SU-DHL-6 (cell line): ENCODE measurements at regions not wholly inside any gene's neighbourhood (a gene's known extent, or its start where the extent isn't known, plus 50 kb on each side); places are given as distances from the start of the nearest gene placed in this dataset.

ENCODE experiments used
- H2AFZ ChIP-seq: fragments of 200-600 bp; sonication (generic); 2 replicates; pipeline ENCODE4 v1.6.1; 2014; ENCODE audit warnings: low read depth, mild to moderate bottlenecking, moderate library complexity, mixed read lengths, antibody characterized with exemption, low read length; ENCODE audit not compliant: severe bottlenecking
- H3F3A ChIP-seq: fragments of 200-600 bp; shearing (Covaris generic); 2 replicates; pipeline ENCODE4 v1.6.0; 2016; ENCODE audit warnings: antibody characterized with exemption, mild to moderate bottlenecking; ENCODE audit not compliant: insufficient read depth
- H3K27ac ChIP-seq: fragments of 200-600 bp; sonication (generic); 2 replicates; pipeline ENCODE4 v1.5.1; 2016; ENCODE audit warnings: low read depth, mild to moderate bottlenecking, low read length, moderate library complexity, mixed read lengths
- H3K27me3 ChIP-seq: fragments of 200-600 bp; sonication (generic), shearing (Covaris generic); 2 replicates; pipeline ENCODE4 v1.6.0; 2014; ENCODE audit warnings: mild to moderate bottlenecking, low read length
- H3K36me3 ChIP-seq: fragments of 200-600 bp; sonication (generic); 2 replicates; pipeline ENCODE4 v1.6.1; 2014; ENCODE audit warnings: mild to moderate bottlenecking, low read length, mixed read lengths
- H3K4me2 ChIP-seq: fragments of 300-600, 200-600 bp; shearing (Covaris generic), sonication (generic); 2 replicates; pipeline ENCODE4 v1.6.0; 2014; ENCODE audit warnings: low read length, low read depth, mild to moderate bottlenecking; ENCODE audit not compliant: poor library complexity, severe bottlenecking
- H3K4me3 ChIP-seq: fragments of 200-600 bp; sonication (generic); 2 replicates; pipeline ENCODE4 v1.5.1; 2014; ENCODE audit warnings: antibody characterized with exemption, low read length, mild to moderate bottlenecking, mixed read lengths; ENCODE audit not compliant: insufficient read depth, poor library complexity, severe bottlenecking
- H3K79me2 ChIP-seq: fragments of 200-600 bp; sonication (generic); 2 replicates; pipeline ENCODE4 v1.6.1; 2014; ENCODE audit warnings: mild to moderate bottlenecking, low read length, moderate library complexity; ENCODE audit not compliant: insufficient read depth
- H3K9ac ChIP-seq: fragments of 200-600 bp; sonication (generic); 2 replicates; pipeline ENCODE4 v1.7.0; 2014; ENCODE audit warnings: mild to moderate bottlenecking, low read length
- H3K9me2 ChIP-seq: fragments of 200-600 bp; sonication (generic); replicated peaks from 2 replicates; pipeline ENCODE4 v1.6.1; 2014; ENCODE audit warnings: low read length; ENCODE audit not compliant: insufficient read depth
- H3K9me3 ChIP-seq: fragments of 200-600 bp; sonication (generic); 2 replicates; pipeline ENCODE4 v1.6.1; 2014; ENCODE audit warnings: low read length, mixed read lengths; ENCODE audit not compliant: insufficient read depth
- H4K20me1 ChIP-seq: fragments of 200-600 bp; sonication (generic); 2 replicates; pipeline ENCODE4 v1.6.1; 2014; ENCODE audit warnings: low read depth, mild to moderate bottlenecking, antibody characterized with exemption, low read length, moderate library complexity, mixed read lengths
- CTCF ChIP-seq: fragments of 200-600 bp; sonication (generic); IDR thresholded peaks from one replicate; pipeline ENCODE4 v1.5.1; 2017; ENCODE audit warnings: antibody characterized with exemption, mild to moderate bottlenecking, low read length, moderate library complexity; ENCODE audit not compliant: insufficient read depth, poor library complexity, severe bottlenecking
- EZH2phosphoT487 ChIP-seq: fragments of 200-600 bp; sonication (generic), shearing (Covaris generic); conservative IDR thresholded peaks from 2 replicates; pipeline ENCODE4 v1.6.1; 2018; ENCODE audit warnings: mild to moderate bottlenecking, antibody characterized with exemption, low read length, moderate library complexity, mixed read lengths

- Histone ChIP-seq H3K27me3 (no peaks in the 10 kb centered on the region), H4K20me1 (no peaks in the 10 kb centered on the region)
Measured at GRCh38 chr11:134887896-134888295, 475.9 kb upstream of the B3GAT1 start.

GRCh38 chr11:134883484-134883883 is 471.4 kb upstream of the B3GAT1 start:
- H3K79me2 ChIP-seq = no peaks in the 10 kb centered on the region
- no peak overlapping the region for H2AFZ ChIP-seq
- no peak overlapping the region for H3K4me2 ChIP-seq
- no peaks in the 10 kb centered on the region for H3K36me3 ChIP-seq
- H3K9me3 ChIP-seq = no peaks in the 10 kb centered on the region
- H3K9ac ChIP-seq = no peak overlapping the region
- H4K20me1 ChIP-seq = no peaks in the 10 kb centered on the region
- H3K27ac ChIP-seq = no peak overlapping the region
- H3K9me2 ChIP-seq = no peaks in the 10 kb centered on the region
- no peaks in the 10 kb centered on the region for H3F3A ChIP-seq
- H3K4me3 ChIP-seq = no peak overlapping the region
- no peaks in the 10 kb centered on the region for H3K27me3 ChIP-seq
- TF ChIP-seq EZH2phosphoT487 (no peak), CTCF (no peak)

More at GRCh38 chr11:134887896-134888295, 475.9 kb upstream of the B3GAT1 start:
- H3K36me3 ChIP-seq = no peaks in the 10 kb centered on the region
- no peak overlapping the region for H3K4me3 ChIP-seq
- H3K9me2 ChIP-seq = no peaks in the 10 kb centered on the region
- no peaks in the 10 kb centered on the region for H3F3A ChIP-seq
- H3K79me2 ChIP-seq = no peaks in the 10 kb centered on the region
- H3K27ac ChIP-seq = no peak overlapping the region
- H3K9ac ChIP-seq = no peak overlapping the region
- no peak overlapping the region for H3K4me2 ChIP-seq
- TF ChIP-seq CTCF (no peak), EZH2phosphoT487 (no peak)
- H2AFZ ChIP-seq = no peak overlapping the region
- no peaks in the 10 kb centered on the region for H3K9me3 ChIP-seq

- Histone ChIP-seq H2AFZ (no peak overlapping the region), H4K20me1 (no peaks in the 10 kb centered on the region), H3K27me3 (no peaks in the 10 kb centered on the region), H3K36me3 (no peaks in the 10 kb centered on the region), H3K4me3 (no peak overlapping the region), H3K9me2 (no peaks in the 10 kb centered on the region), H3K9me3 (no peaks in the 10 kb centered on the region), H3K9ac (no peak overlapping the region), H3K27ac (no peak overlapping the region), H3K4me2 (no peak overlapping the region), H3K79me2 (no peaks in the 10 kb centered on the region), H3F3A (no peaks in the 10 kb centered on the region)
- TF ChIP-seq CTCF = no peak
Measured at GRCh38 chr11:134882671-134883297, 470.7 kb upstream of the B3GAT1 start.

GRCh38 chr11:134882141-134882540 is 470.1 kb upstream of the B3GAT1 start:
- Histone ChIP-seq H3K4me3 (no peak overlapping the region), H3K79me2 (no peaks in the 10 kb centered on the region), H3K9me2 (no peaks in the 10 kb centered on the region), H3K27me3 (no peaks in the 10 kb centered on the region), H2AFZ (no peak overlapping the region), H3F3A (no peaks in the 10 kb centered on the region), H3K4me2 (no peak overlapping the region), H3K27ac (no peak overlapping the region), H3K36me3 (no peaks in the 10 kb centered on the region), H3K9ac (no peak overlapping the region), H4K20me1 (no peaks in the 10 kb centered on the region), H3K9me3 (no peaks in the 10 kb centered on the region)
- TF ChIP-seq CTCF = no peak
- TF ChIP-seq EZH2phosphoT487 = no peak
